DMS153 (cell line): ENCODE measurements at regions not wholly inside any gene's neighbourhood (a gene's known extent, or its start where the extent isn't known, plus 50 kb on each side); places are given as distances from the start of the nearest gene placed in this dataset.
A peak's percentile ranks its signal among the peaks of the same experiment; 100 is the strongest.
"Not testable (repeated sequence)": the region's sequence is repeated elsewhere in the genome, so short reads cannot be mapped to it uniquely, and the experiment has no call there.

Source experiments
- DNase-seq: peaks from one replicate; lab custom pipeline; 2025; lab: John Stamatoyannopoulos, UW

GRCh38 chr2:142325870-142326269, 195.1 kb upstream of the LRP1B start:
- DNase-seq: no peak

GRCh38 chr2:142323206-142323605, 192.4 kb upstream of the LRP1B start:
- DNase-seq: no peak

- DNase-seq: no peak
These were observed 191.0 kb upstream of the LRP1B start for GRCh38 chr2:142321706-142322280.

- no peak for DNase-seq
These were observed 189.3 kb upstream of the LRP1B start for GRCh38 chr2:142320067-142320466.

- DNase-seq: no peak
These were observed 185.2 kb upstream of the LRP1B start for GRCh38 chr2:142316049-142316448.

- DNase-seq: no peak
These were observed 184.5 kb upstream of the LRP1B start for GRCh38 chr2:142315346-142315745.

- DNase-seq: no peak
These were observed 183.3 kb upstream of the LRP1B start for GRCh38 chr2:142314164-142314563.

GRCh38 chr2:142310530-142310929, 179.7 kb upstream of the LRP1B start:
- no peak for DNase-seq

GRCh38 chr2:142308744-142309143, 177.9 kb upstream of the LRP1B start:
- no peak for DNase-seq

GRCh38 chr2:142307616-142308115, 176.8 kb upstream of the LRP1B start:
- DNase-seq: no peak

GRCh38 chr2:142307086-142307485, 176.3 kb upstream of the LRP1B start:
- no peak for DNase-seq

- no peak for DNase-seq
These were observed 175.3 kb upstream of the LRP1B start for GRCh38 chr2:142306131-142306530.

GRCh38 chr2:142300517-142300916, 169.7 kb upstream of the LRP1B start:
- DNase-seq: no peak

GRCh38 chr2:142299021-142299420, 168.2 kb upstream of the LRP1B start:
- DNase-seq: no peak

GRCh38 chr2:142294225-142294624, 163.4 kb upstream of the LRP1B start:
- DNase-seq: no peak

- DNase-seq: no peak
These were observed 161.2 kb upstream of the LRP1B start for GRCh38 chr2:142291969-142292368.

GRCh38 chr2:142290931-142291330, 160.1 kb upstream of the LRP1B start:
- peak; percentile 54 for DNase-seq

GRCh38 chr2:142286618-142287017, 155.8 kb upstream of the LRP1B start:
- DNase-seq: no peak

GRCh38 chr2:142285480-142285879, 154.7 kb upstream of the LRP1B start:
- DNase-seq: no peak

GRCh38 chr2:142284336-142284735, 153.5 kb upstream of the LRP1B start:
- DNase-seq: not testable (repeated sequence)

GRCh38 chr2:142280831-142281230, 150.0 kb upstream of the LRP1B start:
- DNase-seq: no peak

GRCh38 chr2:142270990-142271389, 140.2 kb upstream of the LRP1B start:
- no peak for DNase-seq

- no peak for DNase-seq
These were observed 139.5 kb upstream of the LRP1B start for GRCh38 chr2:142270291-142270690.

- no peak for DNase-seq
These were observed 128.5 kb upstream of the LRP1B start for GRCh38 chr2:142259356-142259755.
